Pons (tissue), 1 donor: ENCODE measurements at regions not wholly inside any gene's neighbourhood (a gene's known extent, or its start where the extent isn't known, plus 50 kb on each side); places are given as distances from the start of the nearest gene placed in this dataset.
A peak's percentile ranks its signal among the peaks of the same experiment; 100 is the strongest.
"Not testable (repeated sequence)": the region's sequence is repeated elsewhere in the genome, so short reads cannot be mapped to it uniquely, and the experiment has no call there.

ENCODE experiments used
- DNase-seq: peaks from one replicate; pipeline ENCODE4 v3.0.0-alpha.2; 2016; ENCODE audit warnings: low spot score

GRCh38 chr10:20656886-20657285, 240.2 kb downstream of the NEBL start:
- DNase-seq, result no peak

GRCh38 chr10:20652424-20652823, 244.7 kb downstream of the NEBL start:
- DNase-seq, result not testable (repeated sequence)

GRCh38 chr10:20648263-20648874, 248.7 kb downstream of the NEBL start:
- no peak for DNase-seq

GRCh38 chr10:20647756-20648155, 249.4 kb downstream of the NEBL start:
- no peak for DNase-seq

- DNase-seq, result no peak
Measured at GRCh38 chr10:20644421-20644820, 252.7 kb downstream of the NEBL start.

- DNase-seq, result no peak
Measured at GRCh38 chr10:20641605-20642004, 255.5 kb downstream of the NEBL start.

- DNase-seq, result no peak
Measured at GRCh38 chr10:20635570-20635969, 261.5 kb downstream of the NEBL start.

GRCh38 chr10:20634839-20635238, 262.3 kb downstream of the NEBL start:
- no peak for DNase-seq

- no peak for DNase-seq
Measured at GRCh38 chr10:20633714-20634113, 263.4 kb downstream of the NEBL start.

GRCh38 chr10:20632696-20633095, 264.4 kb downstream of the NEBL start:
- DNase-seq, result no peak

GRCh38 chr10:20631229-20631628, 265.9 kb downstream of the NEBL start:
- no peak for DNase-seq

GRCh38 chr10:20630092-20630643, 266.9 kb downstream of the NEBL start:
- no peak for DNase-seq

GRCh38 chr10:20627946-20628507, 269.1 kb downstream of the NEBL start:
- DNase-seq, result no peak

- no peak for DNase-seq
Measured at GRCh38 chr10:20627087-20627486, 270.0 kb downstream of the NEBL start.

GRCh38 chr10:20625868-20626267, 271.2 kb downstream of the NEBL start:
- DNase-seq, result no peak

GRCh38 chr10:20624642-20625041, 272.5 kb downstream of the NEBL start:
- DNase-seq, result no peak

GRCh38 chr10:20623546-20623945, 273.6 kb downstream of the NEBL start:
- DNase-seq, result no peak

GRCh38 chr10:20622531-20623211, 274.4 kb downstream of the NEBL start:
- DNase-seq, result no peak

- DNase-seq, result no peak
Measured at GRCh38 chr10:20620981-20621380, 276.1 kb downstream of the NEBL start.

- DNase-seq, result no peak
Measured at GRCh38 chr10:20618011-20618547, 279.0 kb downstream of the NEBL start.

- peak; percentile 65 for DNase-seq
Measured at GRCh38 chr10:20616918-20617810, 279.9 kb downstream of the NEBL start.
